ENCODE measurements at regions not wholly inside any gene's neighbourhood (a gene's known extent, or its start where the extent isn't known, plus 50 kb on each side); places are given as distances from the start of the nearest gene placed in this dataset.
A peak's percentile ranks its signal among the peaks of the same experiment; 100 is the strongest.
"Not testable (repeated sequence)": the region's sequence is repeated elsewhere in the genome, so short reads cannot be mapped to it uniquely, and the experiment has no call there.

GRCh38 chr17:26731005-26731921, 562.7 kb upstream of the WSB1 start:
- Histone ChIP-seq H3K4me1 (ENCODE audit: control insufficient read depth in 1 of 2, insufficient read depth in 2 of 2, low read length in 2 of 2) (no peaks in the 10 kb centered on the region), H3K36me3 (ENCODE audit: control insufficient read depth in 1 of 2, insufficient read depth in 2 of 2, low read length in 1 of 2) (no peaks in the 10 kb centered on the region), H3K27me3 (ENCODE audit: control insufficient read depth in 1 of 2, insufficient read depth in 2 of 2, low read length in 1 of 2) (no peaks in the 10 kb centered on the region), H3K27ac (ENCODE audit: low read depth in 1 of 2, low read length in 2 of 2) (no peak overlapping the region), H3K4me3 (ENCODE audit: low read length in 2 of 2) (no peak overlapping the region), H3K9me3 (ENCODE audit: control insufficient read depth, low read length) (peaks cover 7% of the 10 kb centered on the region)
- WGBS, 2 donors = 48% methylated on average over 89 to 96 of the region's 96 CpGs
- ATAC-seq (ENCODE audit: low FRiP score) (no peak), DNase-seq (peak; percentile 32 to 72)
- intact Hi-C loops (cut with DNase I) = no loop called here

GRCh38 chr17:26731926-26732325, 562.0 kb upstream of the WSB1 start:
- H3K4me3 ChIP-seq (ENCODE audit: low read length in 2 of 2); H3K27me3 ChIP-seq (ENCODE audit: control insufficient read depth in 1 of 2, insufficient read depth in 2 of 2, low read length in 1 of 2); H3K9me3 ChIP-seq (ENCODE audit: control insufficient read depth, low read length); intact Hi-C loops (cut with DNase I); ATAC-seq (ENCODE audit: low FRiP score); H3K36me3 ChIP-seq (ENCODE audit: control insufficient read depth in 1 of 2, insufficient read depth in 2 of 2, low read length in 1 of 2); H3K4me1 ChIP-seq (ENCODE audit: control insufficient read depth in 1 of 2, insufficient read depth in 2 of 2, low read length in 2 of 2); H3K27ac ChIP-seq (ENCODE audit: low read depth in 1 of 2, low read length in 2 of 2): not testable (repeated sequence)
- 59 to 62% methylated on average over 22 of the region's 22 CpGs for WGBS, 2 donors
- DNase-seq = peak; percentile 38 to 79

GRCh38 chr17:26734775-26735174, 559.1 kb upstream of the WSB1 start:
- H3K27ac ChIP-seq (ENCODE audit: low read depth in 1 of 2, low read length in 2 of 2); H3K4me1 ChIP-seq (ENCODE audit: control insufficient read depth in 1 of 2, insufficient read depth in 2 of 2, low read length in 2 of 2); H3K27me3 ChIP-seq (ENCODE audit: control insufficient read depth in 1 of 2, insufficient read depth in 2 of 2, low read length in 1 of 2); H3K4me3 ChIP-seq (ENCODE audit: low read length in 2 of 2); H3K9me3 ChIP-seq (ENCODE audit: control insufficient read depth, low read length); H3K36me3 ChIP-seq (ENCODE audit: control insufficient read depth in 1 of 2, insufficient read depth in 2 of 2, low read length in 1 of 2); intact Hi-C loops (cut with DNase I); ATAC-seq (ENCODE audit: low FRiP score); DNase-seq: not testable (repeated sequence)
- WGBS, 2 donors = 39 to 65% methylated on average over 2 of the region's 2 CpGs

- H3K4me3 ChIP-seq (ENCODE audit: low read length in 2 of 2); H3K4me1 ChIP-seq (ENCODE audit: control insufficient read depth in 1 of 2, insufficient read depth in 2 of 2, low read length in 2 of 2); H3K9me3 ChIP-seq (ENCODE audit: control insufficient read depth, low read length); DNase-seq; H3K27me3 ChIP-seq (ENCODE audit: control insufficient read depth in 1 of 2, insufficient read depth in 2 of 2, low read length in 1 of 2); H3K36me3 ChIP-seq (ENCODE audit: control insufficient read depth in 1 of 2, insufficient read depth in 2 of 2, low read length in 1 of 2); intact Hi-C loops (cut with DNase I); H3K27ac ChIP-seq (ENCODE audit: low read depth in 1 of 2, low read length in 2 of 2); ATAC-seq (ENCODE audit: low FRiP score): not testable (repeated sequence)
- WGBS, 2 donors = 77 to 84% methylated on average over 3 to 6 of the region's 6 CpGs
Observed at GRCh38 chr17:26735977-26736376, 557.9 kb upstream of the WSB1 start.

- intact Hi-C loops (cut with DNase I) = no loop called here
- ATAC-seq (ENCODE audit: low FRiP score) (no peak), DNase-seq (peak; percentile 29 to 63)
- WGBS, 2 donors = 39 to 40% methylated on average over 72 to 103 of the region's 103 CpGs
- H3K27ac ChIP-seq (ENCODE audit: low read depth in 1 of 2, low read length in 2 of 2) = no peak overlapping the region
- no peaks in the 10 kb centered on the region for H3K4me1 ChIP-seq (ENCODE audit: control insufficient read depth in 1 of 2, insufficient read depth in 2 of 2, low read length in 2 of 2)
- H3K9me3 ChIP-seq (ENCODE audit: control insufficient read depth, low read length) = no peaks in the 10 kb centered on the region
- no peak overlapping the region for H3K4me3 ChIP-seq (ENCODE audit: low read length in 2 of 2)
- no peaks in the 10 kb centered on the region for H3K36me3 ChIP-seq (ENCODE audit: control insufficient read depth in 1 of 2, insufficient read depth in 2 of 2, low read length in 1 of 2)
- peaks cover 0 to 2% of the 10 kb centered on the region in 2 donors for H3K27me3 ChIP-seq (ENCODE audit: control insufficient read depth in 1 of 2, insufficient read depth in 2 of 2, low read length in 1 of 2)
Observed at GRCh38 chr17:26765860-26766709, 527.8 kb upstream of the WSB1 start.

- intact Hi-C loops (cut with DNase I) = no loop called here
- Histone ChIP-seq H3K36me3 (ENCODE audit: control insufficient read depth in 1 of 2, insufficient read depth in 2 of 2, low read length in 1 of 2) (no peaks in the 10 kb centered on the region), H3K27me3 (ENCODE audit: control insufficient read depth in 1 of 2, insufficient read depth in 2 of 2, low read length in 1 of 2) (peaks cover 0 to 2% of the 10 kb centered on the region in 2 donors), H3K4me3 (ENCODE audit: low read length in 2 of 2) (no peak overlapping the region), H3K4me1 (ENCODE audit: control insufficient read depth in 1 of 2, insufficient read depth in 2 of 2, low read length in 2 of 2) (no peaks in the 10 kb centered on the region), H3K9me3 (ENCODE audit: control insufficient read depth, low read length) (no peaks in the 10 kb centered on the region), H3K27ac (ENCODE audit: low read depth in 1 of 2, low read length in 2 of 2) (no peak overlapping the region)
- DNase-seq (peak in 1 of 2 donors; percentile 20), ATAC-seq (ENCODE audit: low FRiP score) (no peak)
- 46 to 48% methylated on average over 26 to 40 of the region's 40 CpGs for WGBS, 2 donors
Observed at GRCh38 chr17:26766743-26767142, 527.2 kb upstream of the WSB1 start.

- peak in 1 of 2 donors; percentile 28 for DNase-seq
- WGBS, 2 donors = 48 to 51% methylated on average over 115 to 118 of the region's 118 CpGs
- intact Hi-C loops (cut with DNase I) = no loop called here
- no peak for ATAC-seq (ENCODE audit: low FRiP score)
- Histone ChIP-seq H3K27me3 (ENCODE audit: control insufficient read depth in 1 of 2, insufficient read depth in 2 of 2, low read length in 1 of 2) (no peaks in the 10 kb centered on the region), H3K36me3 (ENCODE audit: control insufficient read depth in 1 of 2, insufficient read depth in 2 of 2, low read length in 1 of 2) (no peaks in the 10 kb centered on the region), H3K27ac (ENCODE audit: low read depth in 1 of 2, low read length in 2 of 2) (no peak overlapping the region), H3K4me1 (ENCODE audit: control insufficient read depth in 1 of 2, insufficient read depth in 2 of 2, low read length in 2 of 2) (no peaks in the 10 kb centered on the region), H3K4me3 (ENCODE audit: low read length in 2 of 2) (no peak overlapping the region), H3K9me3 (ENCODE audit: control insufficient read depth, low read length) (no peaks in the 10 kb centered on the region)
Observed at GRCh38 chr17:26773189-26774188, 520.4 kb upstream of the WSB1 start.
